HG02943 (cell line): ENCODE measurements at regions not wholly inside any gene's neighbourhood (a gene's known extent, or its start where the extent isn't known, plus 50 kb on each side); places are given as distances from the start of the nearest gene placed in this dataset.

Experiments
- ATAC-seq: cut with Tn5 transposase; IDR thresholded peaks from one replicate; pipeline ENCODE4 v1.9.1; 2021; ENCODE audit warnings: mild to moderate bottlenecking, low read depth, moderate library complexity; ENCODE audit not compliant: unreplicated experiment

DNA sequence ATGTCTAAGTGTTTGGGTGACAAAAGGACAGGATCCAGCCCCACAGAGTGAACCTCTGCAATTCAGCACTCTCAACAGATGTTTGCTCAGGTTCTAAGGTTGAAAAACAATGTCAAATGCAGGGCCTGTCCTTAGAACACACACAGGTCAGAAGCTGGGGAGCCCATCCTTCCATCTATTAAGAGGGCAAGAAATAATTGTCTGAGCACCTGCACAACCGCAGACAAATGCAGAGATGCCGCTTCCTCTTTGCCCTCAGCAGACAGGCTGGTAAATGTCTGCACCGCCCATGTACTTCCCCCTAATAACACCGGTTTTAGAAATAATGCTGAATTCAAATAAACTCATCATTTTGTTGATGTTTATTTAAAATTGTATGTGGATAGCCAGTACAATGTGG, 414.5 kb upstream of the ADAMTS16 start:
- no peak for ATAC-seq

- no peak for ATAC-seq
These were observed 409.9 kb upstream of the ADAMTS16 start for GRCh38 chr5:4730279-4730678.

DNA sequence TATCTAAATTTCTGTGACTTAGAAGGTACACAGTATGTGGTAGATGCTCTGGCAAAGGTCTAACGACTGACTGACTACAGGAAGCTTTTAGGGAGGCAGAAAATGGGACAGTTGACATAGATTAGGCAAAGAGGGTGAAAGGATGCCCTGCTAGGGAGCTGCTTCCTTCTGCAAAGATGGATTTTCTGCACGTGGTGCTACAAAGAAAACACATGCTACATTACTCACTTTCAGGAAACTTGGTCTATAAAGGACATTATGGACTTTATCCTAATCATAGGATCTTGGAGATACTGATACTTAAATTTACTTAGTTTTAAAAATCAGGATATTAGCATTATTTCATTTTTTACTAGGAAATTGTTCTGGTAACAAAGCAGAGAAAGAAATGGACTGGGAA, 405.8 kb upstream of the ADAMTS16 start:
- ATAC-seq: no peak

- no peak for ATAC-seq
These were observed 404.9 kb upstream of the ADAMTS16 start for GRCh38 chr5:4735261-4735660.

GRCh38 chr5:4737868-4738267, 402.3 kb upstream of the ADAMTS16 start:
- ATAC-seq: no peak

DNA sequence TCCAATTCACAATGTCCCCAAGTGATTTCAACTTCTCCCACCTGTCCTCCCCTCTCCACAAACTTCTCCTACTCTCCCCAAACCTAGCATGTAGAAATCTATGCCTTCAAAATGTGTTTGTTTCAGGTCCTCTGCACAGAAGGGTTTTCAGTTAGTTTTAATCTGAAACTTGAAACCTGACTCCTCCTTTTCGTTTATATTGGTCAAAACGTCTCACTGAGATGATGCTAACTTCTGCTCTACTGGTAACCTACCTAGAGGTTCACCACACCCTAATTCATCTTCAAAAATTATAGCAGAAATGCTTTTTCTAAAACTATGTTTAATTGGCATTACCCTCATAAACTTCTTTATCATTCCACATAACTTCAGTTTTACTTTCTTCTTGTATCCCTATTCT, 401.8 kb upstream of the ADAMTS16 start:
- no peak for ATAC-seq

- no peak for ATAC-seq
These were observed 400.0 kb upstream of the ADAMTS16 start for GRCh38 chr5:4740156-4740555.

DNA sequence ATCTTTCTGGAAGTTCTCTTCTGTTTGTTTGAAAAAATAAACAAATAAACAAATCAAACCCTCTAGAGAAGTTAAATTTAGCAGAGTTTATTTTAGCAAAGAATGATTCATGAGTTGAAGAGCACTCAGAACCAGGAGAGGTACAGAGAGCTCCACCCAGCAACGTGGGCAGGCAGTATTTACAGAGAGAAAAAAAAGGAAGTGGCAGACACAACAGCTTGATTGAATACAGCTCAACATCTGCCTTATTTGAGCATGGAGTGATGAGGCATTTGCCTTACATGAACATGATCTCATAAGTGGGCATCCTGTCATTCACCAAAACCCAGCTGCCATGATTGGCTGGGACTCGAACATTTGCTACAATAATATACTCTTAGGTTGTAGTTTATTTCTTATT, 381.6 kb upstream of the ADAMTS16 start:
- no peak for ATAC-seq

- ATAC-seq: no peak
These were observed 381.1 kb upstream of the ADAMTS16 start for GRCh38 chr5:4758996-4759395.

GRCh38 chr5:4762316-4762715, 377.8 kb upstream of the ADAMTS16 start:
- ATAC-seq: no peak

- no peak for ATAC-seq
These were observed 374.7 kb upstream of the ADAMTS16 start for GRCh38 chr5:4765411-4765810.

GRCh38 chr5:4766101-4766500, 374.0 kb upstream of the ADAMTS16 start:
- no peak for ATAC-seq

DNA sequence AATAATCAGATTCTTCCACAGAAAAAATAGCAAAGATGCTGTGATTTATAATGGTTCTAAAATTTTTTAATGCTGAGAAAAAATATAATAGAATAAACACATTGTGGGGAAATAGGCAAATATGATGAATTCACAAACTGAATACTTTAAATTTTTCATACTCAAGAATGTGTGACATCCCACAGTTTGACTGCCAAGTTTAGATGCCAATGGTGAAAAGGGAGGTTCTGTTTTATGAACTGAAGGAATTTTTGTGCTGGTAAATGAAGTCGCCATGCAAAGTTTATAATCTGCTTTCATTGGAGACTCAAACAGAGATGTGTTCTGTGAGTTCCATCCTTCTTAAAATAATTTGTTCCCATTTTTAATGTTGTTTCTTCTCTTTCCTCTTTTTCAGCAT, 367.5 kb upstream of the ADAMTS16 start:
- no peak for ATAC-seq

DNA sequence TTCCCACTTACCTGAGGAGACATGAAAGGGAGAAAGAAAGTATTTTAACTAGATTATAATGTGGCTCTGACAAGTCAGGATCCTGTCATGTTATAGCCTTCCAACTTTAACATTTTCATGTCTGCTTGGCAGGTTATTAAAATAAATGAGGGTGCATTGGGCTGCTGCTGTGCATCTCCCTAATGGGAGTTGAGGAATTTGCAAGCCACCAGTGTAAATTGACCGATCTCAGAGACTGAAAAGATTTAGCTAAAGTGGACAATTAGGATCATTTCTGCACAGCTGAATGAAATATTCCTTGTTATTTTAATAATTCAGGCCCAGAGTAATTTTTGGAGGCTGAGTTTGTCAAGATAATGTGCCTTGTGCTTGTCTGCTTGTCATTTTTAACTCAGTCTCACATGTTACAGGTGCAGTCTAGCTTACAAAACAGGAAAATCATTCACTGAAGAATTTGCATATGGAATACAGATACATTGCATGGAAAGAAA, 366.3 kb upstream of the ADAMTS16 start:
- no peak for ATAC-seq

- ATAC-seq: no peak
These were observed 362.7 kb upstream of the ADAMTS16 start for GRCh38 chr5:4777435-4777834.

- ATAC-seq: no peak
These were observed 359.5 kb upstream of the ADAMTS16 start for GRCh38 chr5:4780633-4781032.

DNA sequence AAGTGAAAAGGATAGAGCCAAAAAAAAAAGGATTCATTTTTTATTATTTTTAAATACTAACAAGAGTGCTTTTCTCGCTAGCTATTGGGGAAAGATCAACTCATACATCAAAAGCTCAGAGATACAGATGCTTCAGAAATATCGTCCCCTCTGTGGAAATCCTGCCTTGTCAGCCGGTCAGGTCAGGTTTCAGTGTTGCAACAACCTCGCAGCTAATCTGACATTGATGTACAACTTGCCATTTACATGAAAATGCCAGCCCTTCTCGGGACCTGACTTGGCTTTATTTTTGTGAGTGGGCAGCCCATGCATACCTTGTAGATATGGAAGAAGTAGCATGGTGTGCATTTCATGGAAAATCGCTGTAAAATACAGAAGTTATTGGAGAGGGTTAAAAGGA, 358.8 kb upstream of the ADAMTS16 start:
- ATAC-seq: no peak

GRCh38 chr5:4785971-4786370, 354.2 kb upstream of the ADAMTS16 start:
- ATAC-seq: no peak

DNA sequence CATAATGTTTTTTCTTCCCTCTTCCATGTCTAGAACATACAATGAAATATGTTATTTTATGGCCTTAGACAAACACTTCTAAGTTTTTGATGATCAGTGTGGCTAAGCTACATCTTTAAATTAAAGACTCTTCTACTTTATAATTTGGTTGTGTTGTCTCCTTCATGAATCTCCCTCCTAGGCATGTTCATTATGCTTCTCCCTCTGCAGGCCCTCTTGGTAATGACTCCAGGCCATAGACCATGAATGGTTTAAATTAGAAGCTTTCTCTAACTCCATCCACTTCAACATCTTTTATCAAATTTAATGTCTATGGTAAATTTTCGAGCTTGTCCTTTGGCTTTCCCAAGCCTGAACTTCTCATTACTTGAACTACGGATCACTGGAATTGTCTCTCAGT, 342.7 kb upstream of the ADAMTS16 start:
- no peak for ATAC-seq

GRCh38 chr5:4802044-4802443, 338.1 kb upstream of the ADAMTS16 start:
- no peak for ATAC-seq

DNA sequence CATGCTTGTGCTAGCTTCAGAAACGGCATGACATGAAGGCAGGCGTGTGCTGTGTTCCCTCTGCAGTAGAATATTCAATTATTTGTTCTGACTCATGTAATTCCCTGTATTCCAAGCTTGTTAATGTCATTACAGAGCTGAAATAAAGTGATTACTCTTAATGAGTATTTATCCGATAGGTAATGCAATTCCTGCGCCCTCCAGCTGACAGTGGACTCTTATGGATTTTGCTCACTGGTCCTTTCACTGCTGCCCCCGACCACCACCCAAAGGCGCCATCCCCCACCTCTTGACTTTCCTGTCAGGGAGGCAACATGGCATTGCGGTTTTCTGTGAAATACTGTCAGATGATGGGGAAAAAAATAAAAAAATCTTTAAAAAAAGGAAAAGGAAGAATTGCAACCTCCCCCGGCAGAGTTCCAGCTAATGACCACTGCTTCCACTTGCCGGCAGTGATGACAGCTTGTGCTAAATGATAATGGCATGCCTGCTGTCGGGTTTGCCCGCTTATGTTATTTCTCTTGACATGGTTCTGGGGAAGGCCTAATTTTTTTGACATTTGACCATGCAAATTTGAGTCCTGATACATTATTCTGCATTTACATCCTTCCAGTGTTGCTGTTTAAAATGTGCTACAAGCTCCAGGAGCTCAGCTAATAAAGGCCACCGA, 335.3 kb upstream of the ADAMTS16 start:
- ATAC-seq: no peak

- no peak for ATAC-seq
These were observed 325.1 kb upstream of the ADAMTS16 start for GRCh38 chr5:4815002-4815401.

GRCh38 chr5:4817767-4818166, 322.4 kb upstream of the ADAMTS16 start:
- ATAC-seq: no peak
